IMR-90 (cell line): ENCODE measurements at regions not wholly inside any gene's neighbourhood (a gene's known extent, or its start where the extent isn't known, plus 50 kb on each side); places are given as distances from the start of the nearest gene placed in this dataset.

ENCODE experiments used
- ATAC-seq: fragments of 200-7000 bp; cut with Tn5 transposase; 2 replicates; pipeline ENCODE4 v1.9.1; 2020; ENCODE audit warnings: low read depth, mild to moderate bottlenecking, moderate library complexity
- BruUV-seq: library from RNA; stranded (reverse); fragments of 400-500 nt; replicated peaks from 2 replicates; lab custom pipeline; 2021; lab: Mats Ljungman, UMichigan
- CTCF ChIA-PET: fragments of 300-600 bp; formaldehyde crosslinking; extraction: SDS; loops from one replicate; lab custom pipeline; 2021; ENCODE audit warnings: antibody characterized with exemption; lab: Yijun Ruan, JAX
- POLR2A ChIA-PET: fragments of 300-600 bp; sonication (Branson Sonifier 250); formaldehyde crosslinking; loops from one replicate; lab custom pipeline; 2022; ENCODE audit warnings: antibody characterized with exemption; ENCODE audit not compliant: unreplicated experiment; lab: Charles Lee
- DNase-seq: peaks from one replicate; pipeline ENCODE4 v3.0.0; 2013
- H2AFZ ChIP-seq: replicated peaks from 2 replicates; pipeline ENCODE3; 2013; ENCODE audit warnings: low read length, mild to moderate bottlenecking; ENCODE audit not compliant: poor library complexity
- H2AK5ac ChIP-seq: 2 replicates; pipeline ENCODE4 v1.6.1; 2013; ENCODE audit warnings: low read depth, low read length, inconsistent platforms
- H2AK9ac ChIP-seq: replicated peaks from 2 replicates; pipeline ENCODE3; 2013; ENCODE audit warnings: mild to moderate bottlenecking, low read depth, low read length, moderate library complexity; ENCODE audit not compliant: poor library complexity
- H2BK120ac ChIP-seq: 2 replicates; pipeline ENCODE4 v1.6.1; 2013; ENCODE audit warnings: low read depth, low read length, inconsistent platforms
- H2BK15ac ChIP-seq: 3 replicates; pipeline ENCODE4 v1.6.1; 2013; ENCODE audit warnings: low read depth, low read length, inconsistent platforms
- H2BK20ac ChIP-seq: 2 replicates; pipeline ENCODE4 v1.6.1; 2013; ENCODE audit warnings: low read depth, mild to moderate bottlenecking, inconsistent platforms, low read length, moderate library complexity
- H2BK5ac ChIP-seq: 2 replicates; pipeline ENCODE4 v1.6.1; 2013; ENCODE audit warnings: mild to moderate bottlenecking, low read depth, low read length, inconsistent platforms; ENCODE audit not compliant: poor library complexity, severe bottlenecking
- H3K14ac ChIP-seq: replicated peaks from 2 replicates; pipeline ENCODE4 v1.6.1; 2013; ENCODE audit warnings: low read depth, low read length, inconsistent platforms
- H3K18ac ChIP-seq: 2 replicates; pipeline ENCODE4 v1.6.1; 2013; ENCODE audit warnings: low read depth, low read length, control low read depth
- H3K23ac ChIP-seq: 2 replicates; pipeline ENCODE4 v1.6.1; 2013; ENCODE audit warnings: low read depth, low read length, inconsistent platforms
- H3K27ac ChIP-seq: 2 replicates; pipeline ENCODE4 v1.5.1; 2013; ENCODE audit warnings: mild to moderate bottlenecking, control low read depth, low read length; ENCODE audit not compliant: insufficient read depth
- H3K27me3 ChIP-seq: 2 replicates; pipeline ENCODE4 v1.6.1; 2013; ENCODE audit warnings: low read length; ENCODE audit not compliant: control insufficient read depth, insufficient read depth
- H3K36me3 ChIP-seq: 2 replicates; pipeline ENCODE4 v1.6.1; 2013; ENCODE audit warnings: low read length, mixed read lengths; ENCODE audit not compliant: control insufficient read depth, insufficient read depth
- H3K4ac ChIP-seq: 2 replicates; pipeline ENCODE4 v1.6.1; 2013; ENCODE audit warnings: low read depth, low read length, inconsistent platforms
- H3K4me1 ChIP-seq: 2 replicates; pipeline ENCODE4 v1.6.1; 2013; ENCODE audit warnings: low read length, mixed read lengths; ENCODE audit not compliant: control insufficient read depth, insufficient read depth
- H3K4me2 ChIP-seq: 2 replicates; pipeline ENCODE4 v1.6.1; 2013; ENCODE audit warnings: low read depth, mild to moderate bottlenecking, control low read depth, low read length, moderate library complexity
- H3K4me3 ChIP-seq: 2 replicates; pipeline ENCODE4 v1.5.1; 2013; ENCODE audit warnings: low read depth, mild to moderate bottlenecking, control low read depth, low read length, moderate library complexity; ENCODE audit not compliant: insufficient read depth
- H3K56ac ChIP-seq: 2 replicates; pipeline ENCODE4 v1.6.1; 2013; ENCODE audit warnings: low read length, inconsistent platforms; ENCODE audit not compliant: insufficient read depth; ENCODE audit errors: extremely low read depth
- H3K79me1 ChIP-seq, 2 experiments: 2 replicates each; pipeline ENCODE4 v1.6.1; 2013; ENCODE audit warnings: low read length in 2 of 2, inconsistent platforms in 1 of 2, low read depth in 1 of 2
- H3K9ac ChIP-seq: 2 replicates; pipeline ENCODE4 v1.6.1; 2013; ENCODE audit warnings: low read depth, low read length, control low read depth
- H3K9me1 ChIP-seq: 2 replicates; pipeline ENCODE4 v1.6.1; 2013; ENCODE audit warnings: low read length, inconsistent platforms; ENCODE audit not compliant: insufficient read depth
- H3K9me3 ChIP-seq: 2 replicates; pipeline ENCODE4 v1.6.1; 2013; ENCODE audit warnings: low read length; ENCODE audit not compliant: control insufficient read depth, insufficient read depth
- H4K20me1 ChIP-seq: 2 replicates; pipeline ENCODE4 v1.6.1; 2013; ENCODE audit warnings: low read length, inconsistent platforms; ENCODE audit not compliant: insufficient read depth
- H4K5ac ChIP-seq: 2 replicates; pipeline ENCODE4 v1.6.1; 2013; ENCODE audit warnings: mild to moderate bottlenecking, low read depth, low read length, control low read depth
- H4K8ac ChIP-seq, 2 experiments: 2 replicates each; pipeline ENCODE4 v1.6.1; 2013; ENCODE audit warnings: low read depth in 2 of 2, low read length in 2 of 2, control low read depth in 1 of 2, inconsistent platforms in 1 of 2
- H4K91ac ChIP-seq: 2 replicates; pipeline ENCODE4 v1.6.1; 2013; ENCODE audit warnings: low read depth, low read length, inconsistent platforms; ENCODE audit not compliant: insufficient read depth
- BHLHE40 ChIP-seq: fragments of 150-350 bp; IDR thresholded peaks from 2 replicates; pipeline ENCODE4 v1.6.1; 2016; ENCODE audit warnings: mild to moderate bottlenecking, low read depth, low read length
- CHD1 ChIP-seq: IDR thresholded peaks from 2 replicates; pipeline ENCODE4 v1.6.1; 2012; ENCODE audit warnings: low read depth, low read length, improper control_type of control experiment
- CTCF ChIP-seq: conservative IDR thresholded peaks from 2 replicates; pipeline ENCODE4 v1.5.1; 2012; ENCODE audit warnings: mild to moderate bottlenecking, low read depth, low read length, improper control_type of control experiment
- ELK1 ChIP-seq: fragments of 150-350 bp; IDR thresholded peaks from 2 replicates; pipeline ENCODE4 v1.6.1; 2016; ENCODE audit warnings: low read depth, mild to moderate bottlenecking, low read length, moderate library complexity, borderline replicate concordance
- FOS ChIP-seq: fragments of 150-350 bp; IDR thresholded peaks from 2 replicates; pipeline ENCODE4 v1.6.1; 2016; ENCODE audit warnings: low read depth, low read length
- MAFK ChIP-seq: IDR thresholded peaks from 2 replicates; pipeline ENCODE4 v1.6.1; 2012; ENCODE audit warnings: low read depth, low read length, improper control_type of control experiment
- MAZ ChIP-seq: IDR thresholded peaks from 2 replicates; pipeline ENCODE4 v1.6.1; 2012; ENCODE audit warnings: low read depth, mild to moderate bottlenecking, low read length, improper control_type of control experiment, moderate library complexity, borderline replicate concordance
- MXI1 ChIP-seq: IDR thresholded peaks from 2 replicates; pipeline ENCODE4 v1.6.1; 2012; ENCODE audit warnings: low read depth, mild to moderate bottlenecking, low read length, moderate library complexity, borderline replicate concordance
- NFE2L2 ChIP-seq: fragments of 150-350 bp; IDR thresholded peaks from 2 replicates; pipeline ENCODE4 v1.6.1; 2016; ENCODE audit warnings: low read depth, mild to moderate bottlenecking, low read length
- POLR2A ChIP-seq: IDR thresholded peaks from 2 replicates; pipeline ENCODE4 v1.6.1; 2012; ENCODE audit warnings: mild to moderate bottlenecking, low read depth, low read length
- RCOR1 ChIP-seq: IDR thresholded peaks from 2 replicates; pipeline ENCODE4 v1.6.1; 2012; ENCODE audit warnings: mild to moderate bottlenecking, low read length, improper control_type of control experiment; ENCODE audit not compliant: insufficient replicate concordance
- RFX5 ChIP-seq: IDR thresholded peaks from 2 replicates; pipeline ENCODE4 v1.8.0; 2012; ENCODE audit warnings: low read depth, mild to moderate bottlenecking, low read length, moderate library complexity
- SMC3 ChIP-seq: fragments of 150-350 bp; IDR thresholded peaks from 2 replicates; pipeline ENCODE4 v1.6.1; 2016; ENCODE audit warnings: low read depth, mild to moderate bottlenecking, antibody characterized with exemption, low read length, moderate library complexity
- WGBS, 2 experiments: methylation state at CpG; one replicate each; pipeline versions ENCODE4 v1.1.5 to v1.1.7; 2013; ENCODE audit warnings: missing lambda C conversion rate in 2 of 2; ENCODE audit not compliant: insufficient read length in 1 of 2; ENCODE audit errors: extremely low coverage in 2 of 2; 5-methylcytosine and 5-hydroxymethylcytosine counted together
- dilution Hi-C: fragments of 300-500 bp; cut with HindIII; formaldehyde crosslinking; loops from one replicate; pipeline ENCODE4 v1.14.3; 2018; ENCODE audit warnings: low sequenced_read_pairs; ENCODE audit not compliant: unreplicated experiment
- in situ Hi-C: fragments of 300-500 bp; cut with MboI; formaldehyde crosslinking; loops from 3 replicates; pipeline ENCODE4 v1.14.3; 2019; ENCODE audit warnings: low sequenced_read_pairs, inconsistent platforms, mixed read lengths
- intact Hi-C: fragments of 100-400 bp; cut with micrococcal nuclease; formaldehyde crosslinking; loops from 2 replicates; pipeline ENCODE4 v1.10.0; 2022

- Histone ChIP-seq H3K27me3 (no peaks in the 10 kb centered on the region), H3K56ac (no peak overlapping the region), H3K79me1 (no peaks in the 10 kb centered on the region), H3K23ac (no peak overlapping the region), H2BK15ac (no peak overlapping the region), H3K9me3 (no peaks in the 10 kb centered on the region), H2AK5ac (no peak overlapping the region), H4K8ac (no peak overlapping the region), H3K27ac (no peak overlapping the region), H4K91ac (no peak overlapping the region), H2BK20ac (no peak overlapping the region), H4K5ac (no peak overlapping the region), H3K9ac (no peak overlapping the region), H3K4ac (no peak overlapping the region), H2BK5ac (no peak overlapping the region), H2BK120ac (no peak overlapping the region), H3K9me1 (no peaks in the 10 kb centered on the region), H3K4me1 (no peaks in the 10 kb centered on the region), H3K18ac (no peak overlapping the region), H3K14ac (no peak overlapping the region), H4K20me1 (no peaks in the 10 kb centered on the region), H2AFZ (no peak overlapping the region), H2AK9ac (no peak overlapping the region), H3K4me2 (no peak overlapping the region), H3K4me3 (no peak overlapping the region), H3K36me3 (no peaks in the 10 kb centered on the region)
- no TSS peak for BruUV-seq
- TF ChIP-seq RCOR1 (no peak), MXI1 (no peak), POLR2A (no peak), MAFK (no peak), MAZ (no peak), CHD1 (no peak), BHLHE40 (no peak), FOS (no peak), ELK1 (no peak), SMC3 (no peak), RFX5 (no peak), CTCF (no peak), NFE2L2 (no peak)
- dilution Hi-C loops (no loop called here), intact Hi-C loops (no loop called here), in situ Hi-C loops (no loop called here)
- POLR2A ChIA-PET: no interaction called here
- peak; percentile 60 for ATAC-seq
- no CpG with 5 or more reads among the region's 3 CpGs for WGBS, 2 experiments
- no peak for DNase-seq
- CTCF ChIA-PET: no interaction called here
These were observed 583.9 kb upstream of the TBX3 start for GRCh38 chr12:115267891-115268290.
